Coronary artery (tissue), 2 donors: ENCODE measurements at regions not wholly inside any gene's neighbourhood (a gene's known extent, or its start where the extent isn't known, plus 50 kb on each side); places are given as distances from the start of the nearest gene placed in this dataset.
"Not testable (repeated sequence)": the region's sequence is repeated elsewhere in the genome, so short reads cannot be mapped to it uniquely, and the experiment has no call there.

Experiments
- DNase-seq: peaks from one replicate; pipeline ENCODE4 v3.0.0-alpha.2; 2017; ENCODE audit warnings: low spot score
- H3K27ac ChIP-seq, 2 donors: fragments of 200-600 bp; sonication (generic); one replicate each; pipeline ENCODE4 v1.5.1; 2016 to 2019
- H3K4me3 ChIP-seq: fragments of 200-600 bp; sonication (generic); 2 replicates; pipeline ENCODE4 v1.5.1; 2016; ENCODE audit warnings: mild to moderate bottlenecking, moderate library complexity
- CTCF ChIP-seq: fragments of 200-600 bp; sonication (generic); IDR thresholded peaks from one replicate; pipeline ENCODE4 v1.5.1; 2019; ENCODE audit warnings: antibody characterized with exemption

- Histone ChIP-seq H3K27ac (no peak overlapping the region), H3K4me3 (no peak overlapping the region)
- no peak for TF ChIP-seq CTCF
- DNase-seq = no peak
These were observed 247.8 kb downstream of the TDRD15 start for GRCh38 chr2:21371499-21372003.

GRCh38 chr2:21372654-21373053, 248.9 kb downstream of the TDRD15 start:
- no peak for TF ChIP-seq CTCF
- Histone ChIP-seq H3K4me3 (no peak overlapping the region), H3K27ac (no peak overlapping the region)
- DNase-seq = no peak

GRCh38 chr2:21376864-21377263, 253.1 kb downstream of the TDRD15 start:
- no peak for TF ChIP-seq CTCF
- Histone ChIP-seq H3K27ac (no peak overlapping the region), H3K4me3 (no peak overlapping the region)
- DNase-seq = no peak

GRCh38 chr2:21379140-21379539, 255.4 kb downstream of the TDRD15 start:
- TF ChIP-seq CTCF = no peak
- no peak overlapping the region for H3K27ac ChIP-seq
- no peak for DNase-seq
- H3K4me3 ChIP-seq = no peak overlapping the region

GRCh38 chr2:21379668-21380067, 255.9 kb downstream of the TDRD15 start:
- H3K27ac ChIP-seq, DNase-seq, H3K4me3 ChIP-seq: not testable (repeated sequence)

GRCh38 chr2:21381421-21381820, 257.7 kb downstream of the TDRD15 start:
- Histone ChIP-seq H3K4me3 (no peak overlapping the region), H3K27ac (no peak overlapping the region)
- TF ChIP-seq CTCF = no peak
- no peak for DNase-seq

GRCh38 chr2:21382701-21383520, 259.1 kb downstream of the TDRD15 start:
- Histone ChIP-seq H3K4me3 (no peak overlapping the region), H3K27ac (no peak overlapping the region)
- DNase-seq = no peak
- TF ChIP-seq CTCF = no peak
